Activated B cell treated with CpG ODN at 0.5 μM for 24 hours (primary cell): ENCODE measurements at regions not wholly inside any gene's neighbourhood (a gene's known extent, or its start where the extent isn't known, plus 50 kb on each side); places are given as distances from the start of the nearest gene placed in this dataset.

Experiments used
- ATAC-seq: fragments of 200-7000 bp; cut with Tn5 transposase; one replicate; pipeline ENCODE4 v1.10.0; 2021; ENCODE audit warnings: low read depth, mild to moderate bottlenecking, moderate library complexity
- CTCF ChIA-PET: fragments of 350-600 bp; sonication (Branson Sonifier 250); formaldehyde crosslinking; loops from one replicate; lab custom pipeline; 2021; ENCODE audit warnings: antibody characterized with exemption; lab: Charles Lee
- POLR2A ChIA-PET: fragments of 350-600 bp; sonication (Branson Sonifier 250); formaldehyde crosslinking; loops from one replicate; lab custom pipeline; 2021; ENCODE audit warnings: antibody characterized with exemption; lab: Charles Lee
- DNase-seq: peaks from one replicate; pipeline ENCODE4 v3.0.0; 2022
- H3K27ac Mint-ChIP-seq: one replicate; pipeline ENCODE4 v1.8.0; 2020; ENCODE audit warnings: mixed read lengths
- H3K27me3 Mint-ChIP-seq: one replicate; pipeline ENCODE4 v1.8.0; 2021; ENCODE audit warnings: mixed read lengths
- H3K36me3 Mint-ChIP-seq: one replicate; pipeline ENCODE4 v1.8.0; 2021; ENCODE audit warnings: low read depth, mixed read lengths
- H3K4me1 Mint-ChIP-seq: one replicate; pipeline ENCODE4 v1.8.0; 2021; ENCODE audit warnings: mixed read lengths
- H3K4me3 Mint-ChIP-seq: one replicate; pipeline ENCODE4 v1.8.0; 2020; ENCODE audit warnings: mild to moderate bottlenecking, mixed read lengths
- H3K9me3 Mint-ChIP-seq: one replicate; pipeline ENCODE4 v1.8.0; 2020; ENCODE audit warnings: mixed read lengths
- CTCF ChIP-seq: fragments of 200-600 bp; IDR thresholded peaks from one replicate; pipeline ENCODE4 v1.8.0; 2022; ENCODE audit warnings: antibody characterized with exemption, mild to moderate bottlenecking
- intact Hi-C: fragments of 100-400 bp; cut with micrococcal nuclease; formaldehyde crosslinking; loops from one replicate; pipeline ENCODE4 v1.15.1; 2024

- CTCF ChIA-PET, result no interaction called here
- Mint-ChIP-seq H3K27me3 (peaks cover 5% of the 10 kb centered on the region), H3K4me1 (no peaks in the 10 kb centered on the region), H3K9me3 (no peaks in the 10 kb centered on the region), H3K36me3 (no peaks in the 10 kb centered on the region), H3K27ac (no peak overlapping the region), H3K4me3 (no peak overlapping the region)
- no peak for TF ChIP-seq CTCF
- ATAC-seq, result no peak
- intact Hi-C loops, result no loop called here
- POLR2A ChIA-PET, result no interaction called here
- no peak for DNase-seq
Measured at GRCh38 chr5:161023551-161023950, 171.5 kb upstream of the ATP10B start.

DNA sequence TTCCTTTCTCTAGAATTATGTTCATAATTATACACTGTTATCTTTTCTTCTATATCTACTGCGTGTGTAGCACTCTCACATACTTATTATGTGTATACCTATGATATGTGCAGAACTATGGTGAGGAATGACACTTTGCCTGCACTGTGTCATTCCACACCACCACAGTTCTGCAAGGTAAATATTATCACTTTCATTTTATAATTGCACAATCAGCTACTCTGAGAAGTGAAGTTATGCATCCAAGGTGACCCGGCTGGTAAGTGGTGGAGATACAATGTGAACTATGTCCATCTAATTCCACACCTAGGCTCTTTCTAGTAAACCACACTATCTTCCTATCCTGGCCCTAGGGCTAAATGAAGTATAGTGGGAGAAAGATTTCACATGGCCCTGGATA, 170.1 kb upstream of the ATP10B start:
- H3K27me3 Mint-ChIP-seq, result peaks cover 5% of the 10 kb centered on the region
- ATAC-seq (no peak), DNase-seq (no peak)
- no peak overlapping the region for H3K4me3 Mint-ChIP-seq
- ChIA-PET POLR2A (no interaction called here), CTCF (no interaction called here)
- no peaks in the 10 kb centered on the region for H3K36me3 Mint-ChIP-seq
- H3K9me3 Mint-ChIP-seq, result no peaks in the 10 kb centered on the region
- TF ChIP-seq CTCF, result no peak
- H3K27ac Mint-ChIP-seq, result no peak overlapping the region
- no peaks in the 10 kb centered on the region for H3K4me1 Mint-ChIP-seq
- intact Hi-C loops, result no loop called here

DNA sequence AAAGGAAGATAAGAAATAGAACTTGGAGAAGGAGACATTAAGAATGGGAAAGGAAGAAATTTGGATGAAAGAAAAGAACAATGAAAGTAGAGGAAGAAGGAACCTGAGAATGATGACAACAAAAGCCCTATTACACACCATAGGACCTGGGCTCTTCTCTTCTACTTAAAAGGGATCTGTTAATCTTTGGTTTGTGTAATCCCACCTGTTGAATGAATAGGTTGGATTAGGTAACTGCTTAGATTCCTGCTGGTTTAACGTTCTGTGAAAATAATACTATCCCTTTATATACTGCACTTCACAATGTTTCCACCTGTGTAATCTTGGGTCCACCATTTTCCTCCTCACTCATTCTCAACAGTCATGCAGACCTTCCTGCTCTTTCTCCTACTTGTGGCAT, 157.8 kb upstream of the ATP10B start:
- ChIA-PET POLR2A (no interaction called here), CTCF (no interaction called here)
- intact Hi-C loops, result no loop called here
- Mint-ChIP-seq H3K4me3 (no peak overlapping the region), H3K27me3 (no peaks in the 10 kb centered on the region), H3K36me3 (no peaks in the 10 kb centered on the region), H3K9me3 (no peaks in the 10 kb centered on the region), H3K4me1 (no peaks in the 10 kb centered on the region), H3K27ac (no peak overlapping the region)
- DNase-seq, result no peak
- no peak for ATAC-seq
- TF ChIP-seq CTCF, result no peak

DNA sequence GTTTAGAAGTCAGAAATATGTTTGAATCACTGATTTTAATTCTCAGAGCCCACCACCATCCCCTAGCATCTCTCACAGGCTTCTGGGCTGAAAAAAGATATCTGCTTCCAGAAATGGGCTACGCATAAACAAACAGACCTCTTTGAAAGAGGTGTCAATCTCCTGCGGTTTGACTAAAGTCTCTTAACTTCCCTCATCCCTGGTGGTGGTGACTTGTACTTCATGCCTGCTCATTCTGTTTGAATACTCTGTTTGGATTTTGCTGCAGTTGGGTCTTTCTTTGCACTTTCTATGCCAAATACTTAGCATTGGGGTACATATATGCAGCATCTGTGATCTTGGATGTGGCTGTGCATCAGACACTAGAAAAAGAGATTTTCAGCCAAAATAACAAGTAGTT, 157.2 kb upstream of the ATP10B start:
- H3K27me3 Mint-ChIP-seq, result no peaks in the 10 kb centered on the region
- ChIA-PET POLR2A (no interaction called here), CTCF (no interaction called here)
- no peaks in the 10 kb centered on the region for H3K36me3 Mint-ChIP-seq
- ATAC-seq (no peak), DNase-seq (no peak)
- intact Hi-C loops, result no loop called here
- no peak overlapping the region for H3K27ac Mint-ChIP-seq
- no peak for TF ChIP-seq CTCF
- H3K4me3 Mint-ChIP-seq, result no peak overlapping the region
- no peaks in the 10 kb centered on the region for H3K4me1 Mint-ChIP-seq
- no peaks in the 10 kb centered on the region for H3K9me3 Mint-ChIP-seq

DNA sequence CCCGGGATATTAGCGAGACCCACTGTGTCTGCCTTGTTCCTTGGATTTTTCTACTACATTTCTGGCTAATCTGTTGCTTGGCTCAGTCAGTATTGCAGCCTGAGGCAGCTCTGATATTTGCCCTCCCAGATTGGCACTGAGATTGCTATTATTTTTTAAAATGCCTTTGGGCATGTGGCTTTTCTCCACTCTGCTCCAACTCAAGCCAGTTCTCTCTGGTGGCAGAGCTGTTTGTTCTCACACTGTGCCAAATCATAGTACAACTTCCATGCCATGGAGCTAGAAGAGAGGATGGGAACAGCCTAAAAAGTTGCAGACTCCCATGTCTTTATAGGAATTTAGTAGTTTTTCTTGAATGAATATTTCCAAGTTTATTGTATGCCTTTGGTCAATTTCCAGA, 155.9 kb upstream of the ATP10B start:
- intact Hi-C loops, result no loop called here
- no peaks in the 10 kb centered on the region for H3K27me3 Mint-ChIP-seq
- no peaks in the 10 kb centered on the region for H3K36me3 Mint-ChIP-seq
- peaks cover 7% of the 10 kb centered on the region for H3K9me3 Mint-ChIP-seq
- no peak overlapping the region for H3K4me3 Mint-ChIP-seq
- no peak for ATAC-seq
- no peak for TF ChIP-seq CTCF
- H3K4me1 Mint-ChIP-seq, result no peaks in the 10 kb centered on the region
- ChIA-PET CTCF (no interaction called here), POLR2A (no interaction called here)
- no peak for DNase-seq
- no peak overlapping the region for H3K27ac Mint-ChIP-seq
